Activated naive CD4-positive, alpha-beta T cell treated with anti-CD3 and anti-CD28 coated beads, Interleukin-2, amount 50 U/mL, for 24 hours (primary cell): ENCODE measurements at regions not wholly inside any gene's neighbourhood (a gene's known extent, or its start where the extent isn't known, plus 50 kb on each side); places are given as distances from the start of the nearest gene placed in this dataset.
"Not testable (repeated sequence)": the region's sequence is repeated elsewhere in the genome, so short reads cannot be mapped to it uniquely, and the experiment has no call there.

Source experiments
- H3K27ac Mint-ChIP-seq: one replicate; pipeline ENCODE4 v1.8.0; 2021; ENCODE audit warnings: mild to moderate bottlenecking, mixed read lengths
- H3K27me3 Mint-ChIP-seq: one replicate; pipeline ENCODE4 v1.8.0; 2021; ENCODE audit warnings: mixed read lengths
- H3K36me3 Mint-ChIP-seq: one replicate; pipeline ENCODE4 v1.8.0; 2021; ENCODE audit warnings: mixed read lengths
- H3K4me1 Mint-ChIP-seq: one replicate; pipeline ENCODE4 v1.8.0; 2021; ENCODE audit warnings: mixed read lengths
- H3K4me3 Mint-ChIP-seq: one replicate; pipeline ENCODE4 v1.8.0; 2021; ENCODE audit warnings: mild to moderate bottlenecking, mixed read lengths
- H3K9me3 Mint-ChIP-seq: one replicate; pipeline ENCODE4 v1.8.0; 2021; ENCODE audit warnings: mixed read lengths

DNA sequence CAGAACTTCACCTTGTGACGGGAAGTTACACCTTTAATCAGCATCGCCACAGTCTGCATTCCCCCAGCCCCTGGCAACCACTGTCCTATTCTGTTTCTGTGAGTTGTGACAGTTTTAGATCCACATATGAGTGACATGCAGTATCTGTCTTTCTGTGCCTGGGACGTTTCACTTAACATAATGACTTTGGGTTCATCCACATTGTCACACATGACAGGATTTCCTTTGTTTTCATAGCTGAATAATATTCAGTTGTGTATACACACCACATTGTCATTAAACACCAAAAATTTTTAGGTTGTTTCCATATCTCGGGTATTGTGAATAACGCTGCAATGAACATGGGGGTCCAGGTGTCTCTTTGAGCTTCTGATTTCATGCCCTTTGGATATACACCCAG is 62.6 kb upstream of the BDH1 start:
- H3K9me3 Mint-ChIP-seq, H3K4me3 Mint-ChIP-seq: not testable (repeated sequence)

DNA sequence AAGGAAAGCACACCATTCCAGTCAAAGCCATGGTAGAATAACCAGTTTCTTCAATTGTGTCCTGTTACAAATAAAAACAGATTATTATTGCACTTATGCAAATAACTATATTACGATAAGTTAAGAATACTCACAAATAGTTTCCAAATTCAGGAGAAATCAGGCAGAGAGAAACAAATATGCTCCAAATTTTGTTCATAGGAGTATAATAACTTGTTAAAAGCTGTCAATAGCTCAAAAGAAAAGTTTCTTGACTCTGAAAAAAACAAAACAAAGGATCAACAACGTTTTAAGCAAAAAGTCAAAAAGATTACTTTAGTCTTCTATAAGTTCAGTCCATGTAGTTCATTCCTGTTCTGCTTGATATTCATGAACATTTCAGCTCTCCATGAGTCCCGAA is 59.7 kb upstream of the BDH1 start:
- H3K27me3 Mint-ChIP-seq, result no peaks in the 10 kb centered on the region
- H3K4me3 Mint-ChIP-seq, result no peak overlapping the region
- H3K9me3 Mint-ChIP-seq, result no peaks in the 10 kb centered on the region
- peaks cover 43% of the 10 kb centered on the region for H3K36me3 Mint-ChIP-seq
- H3K4me1 Mint-ChIP-seq, result peaks cover 21% of the 10 kb centered on the region
- H3K27ac Mint-ChIP-seq, result no peak overlapping the region

More for the DNA sequence above, 62.6 kb upstream of the BDH1 start:
- not testable (repeated sequence) for H3K27ac Mint-ChIP-seq, H3K4me1 Mint-ChIP-seq, H3K27me3 Mint-ChIP-seq
- peaks cover 42% of the 10 kb centered on the region for H3K36me3 Mint-ChIP-seq

DNA sequence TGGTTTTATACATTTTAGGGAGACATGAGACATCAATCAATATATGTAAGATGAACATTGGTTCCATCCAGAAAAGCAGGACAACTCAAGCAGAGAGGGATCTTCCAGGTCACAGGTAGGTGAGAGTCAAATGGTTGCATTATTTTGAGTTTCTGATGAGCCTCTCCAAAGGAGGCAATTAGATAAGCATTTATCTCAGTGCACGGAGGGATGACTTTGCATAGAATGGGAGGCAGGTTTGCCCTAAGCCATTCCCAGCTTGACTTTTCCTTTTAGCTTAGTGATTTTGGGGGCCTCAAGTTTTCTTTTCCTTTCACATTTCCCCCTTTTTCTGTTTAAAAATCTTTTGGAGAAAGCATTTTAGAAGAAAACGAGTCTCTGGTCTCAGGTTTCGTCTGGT is 58.4 kb upstream of the BDH1 start:
- Mint-ChIP-seq H3K4me1 (peaks cover 29% of the 10 kb centered on the region), H3K36me3 (peaks cover 44% of the 10 kb centered on the region), H3K27ac (peak overlapping the region; percentile 63)
- not testable (repeated sequence) for H3K9me3 Mint-ChIP-seq, H3K27me3 Mint-ChIP-seq, H3K4me3 Mint-ChIP-seq

DNA sequence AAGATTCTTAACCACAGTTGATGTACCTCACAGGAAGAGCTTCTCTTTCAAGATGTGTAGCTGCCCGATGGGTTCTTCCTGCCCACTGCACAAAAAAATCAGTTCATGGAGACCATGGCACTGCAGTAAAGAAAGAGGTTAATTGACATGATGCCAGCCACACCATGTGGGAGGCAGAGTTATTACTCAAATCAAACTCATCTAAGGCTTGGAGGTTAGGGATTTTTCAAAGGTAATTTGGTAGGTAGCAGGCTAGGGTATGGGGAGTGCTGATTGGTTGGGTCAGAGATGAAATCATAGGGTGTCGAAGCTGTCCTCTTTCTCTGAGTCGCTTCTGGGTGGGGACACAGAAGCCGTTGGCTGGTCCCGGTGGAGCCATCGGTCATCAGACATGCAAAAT is 57.4 kb upstream of the BDH1 start:
- peaks cover 31% of the 10 kb centered on the region for H3K4me1 Mint-ChIP-seq
- peak overlapping the region; percentile 17 for H3K4me3 Mint-ChIP-seq

DNA sequence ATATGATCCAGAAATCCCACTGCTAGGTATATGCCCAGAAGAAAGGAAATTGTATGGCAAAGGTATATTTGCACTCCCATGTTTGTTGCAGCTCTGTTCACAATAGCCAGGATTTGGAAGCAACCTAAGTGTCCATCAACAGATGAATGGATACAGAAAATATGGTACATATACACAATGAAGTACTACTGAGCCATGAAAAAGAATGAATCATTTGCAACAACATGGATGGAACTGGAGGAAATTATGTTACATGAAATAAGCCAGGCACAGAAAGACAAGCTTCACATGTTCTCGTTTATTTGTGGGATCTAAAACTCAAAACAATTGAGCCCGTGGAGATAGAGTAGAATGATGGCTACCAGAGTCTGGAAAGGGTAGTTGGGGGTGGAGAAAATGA is 55.5 kb upstream of the BDH1 start:
- Mint-ChIP-seq H3K27me3 (no peaks in the 10 kb centered on the region), H3K36me3 (peaks cover 40% of the 10 kb centered on the region), H3K27ac (peak overlapping the region; percentile 25), H3K4me1 (peaks cover 31% of the 10 kb centered on the region), H3K4me3 (no peak overlapping the region), H3K9me3 (no peaks in the 10 kb centered on the region)

More for the DNA sequence above, 57.4 kb upstream of the BDH1 start:
- Mint-ChIP-seq H3K36me3 (peaks cover 39% of the 10 kb centered on the region), H3K27ac (peak overlapping the region; percentile 63), H3K9me3 (no peaks in the 10 kb centered on the region), H3K27me3 (no peaks in the 10 kb centered on the region)

DNA sequence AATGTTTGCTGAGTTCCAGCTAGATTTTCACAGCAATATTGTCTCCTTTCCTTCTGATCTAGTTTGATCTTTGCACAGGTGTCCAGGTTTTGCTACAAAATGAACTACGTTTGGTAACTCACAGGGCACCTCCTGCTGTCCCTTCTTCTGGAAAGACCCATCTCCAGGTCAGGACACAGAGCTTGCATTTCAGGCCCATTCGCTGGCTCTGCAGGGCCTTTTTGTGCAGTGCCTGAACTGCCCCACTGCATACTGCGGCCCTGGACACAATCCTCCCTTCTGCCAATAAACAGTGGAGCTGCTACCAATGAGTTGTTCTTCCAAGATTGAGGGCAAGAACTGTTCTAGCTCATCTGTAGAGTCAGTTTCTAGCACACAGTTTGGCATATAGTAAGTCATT is 50.7 kb upstream of the BDH1 start:
- peaks cover 17% of the 10 kb centered on the region for H3K4me1 Mint-ChIP-seq
- H3K4me3 Mint-ChIP-seq, result no peak overlapping the region
- H3K27ac Mint-ChIP-seq, result no peak overlapping the region
- H3K9me3 Mint-ChIP-seq, result no peaks in the 10 kb centered on the region
- H3K36me3 Mint-ChIP-seq, result peaks cover 16% of the 10 kb centered on the region
- no peaks in the 10 kb centered on the region for H3K27me3 Mint-ChIP-seq
